Natural killer cell treated with Interleukin-12 subunit alpha and Interleukin-12 subunit beta and Interleukin-15 and Interleukin-18, amount 100 ng/mL, for 72 hours (primary cell): ENCODE measurements at regions not wholly inside any gene's neighbourhood (a gene's known extent, or its start where the extent isn't known, plus 50 kb on each side); places are given as distances from the start of the nearest gene placed in this dataset.

Experiments used
- ATAC-seq, 2 donors: fragments of 150-1000 bp; cut with Tn5 transposase in 1 of 2; sonication (Bioruptor Pico), chemical (Tn5 transposase) in 1 of 2; 2 replicates each; pipeline ENCODE4 v1.10.0; 2021
- DNase-seq: peaks from one replicate; pipeline ENCODE4 v3.0.0; 2022; ENCODE audit warnings: low spot score
- H3K27ac Mint-ChIP-seq, 2 donors: 1 replicate in 1 of 2; 2 replicates in 1 of 2; pipeline ENCODE4 v1.8.0; 2022; ENCODE audit warnings: mixed read lengths in 2 of 2, mild to moderate bottlenecking in 1 of 2, moderate library complexity in 1 of 2
- H3K27me3 Mint-ChIP-seq, 2 donors: 1 replicate in 1 of 2; 2 replicates in 1 of 2; pipeline ENCODE4 v1.8.0; 2022; ENCODE audit warnings: mixed read lengths in 2 of 2
- H3K36me3 Mint-ChIP-seq: one replicate; pipeline ENCODE4 v1.8.0; 2022; ENCODE audit warnings: mixed read lengths
- H3K4me1 Mint-ChIP-seq, 2 donors: 1 replicate in 1 of 2; 2 replicates in 1 of 2; pipeline ENCODE4 v1.8.0; 2022; ENCODE audit warnings: low read depth in 2 of 2, mixed read lengths in 2 of 2, mild to moderate bottlenecking in 1 of 2
- H3K4me3 Mint-ChIP-seq: one replicate; pipeline ENCODE4 v1.8.0; 2022; ENCODE audit warnings: mixed read lengths
- H3K9me3 Mint-ChIP-seq: 2 replicates; pipeline ENCODE4 v1.8.0; 2022; ENCODE audit warnings: mixed read lengths

DNA sequence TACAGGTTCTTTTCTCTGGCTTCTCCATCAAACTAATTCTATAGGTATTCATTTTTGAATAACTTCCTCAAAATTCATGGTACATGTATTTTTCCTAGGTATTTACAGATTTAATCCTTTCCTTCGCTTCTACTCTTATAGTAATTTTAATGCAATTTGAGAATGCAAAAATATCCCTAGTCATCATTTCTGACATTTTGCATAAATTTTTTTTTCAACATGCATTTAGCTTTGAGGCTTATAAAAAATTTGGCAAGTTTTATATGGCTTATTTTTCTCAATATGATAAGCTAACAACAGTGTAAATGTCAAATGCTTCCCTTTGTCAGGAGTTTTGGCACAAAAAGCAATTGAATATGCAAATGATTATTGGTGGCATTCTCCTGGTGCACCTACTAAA, 872.6 kb downstream of the FLRT2 start:
- H3K4me3 Mint-ChIP-seq = no peak overlapping the region
- H3K36me3 Mint-ChIP-seq = no peaks in the 10 kb centered on the region
- DNase-seq (no peak), ATAC-seq (no peak)
- H3K4me1 Mint-ChIP-seq = no peaks in the 10 kb centered on the region
- H3K27me3 Mint-ChIP-seq = no peaks in the 10 kb centered on the region
- H3K27ac Mint-ChIP-seq = no peak overlapping the region
- H3K9me3 Mint-ChIP-seq = peaks cover 3% of the 10 kb centered on the region

DNA sequence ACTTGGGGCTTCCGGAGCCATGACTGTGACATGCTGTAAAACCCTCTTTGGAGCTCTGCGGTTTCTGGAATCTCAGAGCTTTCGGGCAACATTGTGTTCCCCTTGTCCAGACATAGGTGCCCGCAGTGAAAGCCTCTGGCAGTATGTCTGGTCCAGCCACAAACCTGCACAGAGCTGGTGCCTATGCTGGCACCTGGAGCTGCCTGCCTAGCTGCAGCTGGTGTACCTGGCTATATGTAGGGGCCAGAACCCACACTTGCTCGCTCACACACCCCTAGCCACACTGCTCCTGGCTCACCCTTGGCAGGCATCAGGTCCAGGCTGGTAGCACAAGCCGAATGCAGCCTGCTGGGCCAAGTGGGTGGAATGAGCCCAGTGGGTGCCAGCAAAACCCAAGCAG, 861.1 kb downstream of the FLRT2 start:
- no peak for ATAC-seq
- Mint-ChIP-seq H3K4me3 (no peak overlapping the region), H3K4me1 (no peaks in the 10 kb centered on the region)

DNA sequence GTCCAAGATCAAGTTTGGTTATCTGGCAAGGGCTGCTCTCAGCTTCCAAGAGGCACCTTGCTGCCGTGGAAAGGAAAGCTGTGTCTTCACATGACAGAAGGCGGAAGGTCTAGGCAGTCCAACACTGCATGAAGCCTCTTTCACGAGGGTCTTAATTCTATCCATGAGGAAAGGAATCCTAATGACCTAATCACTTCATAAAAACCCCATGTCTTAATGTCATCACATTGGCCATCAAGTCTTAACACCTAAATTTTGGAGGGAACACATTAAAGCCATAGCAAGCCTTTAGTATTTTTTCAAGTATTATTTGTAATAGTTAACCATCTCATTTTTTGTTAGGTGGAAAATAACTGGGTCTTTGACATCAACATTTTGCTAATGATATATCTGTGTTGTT, 858.3 kb downstream of the FLRT2 start:
- H3K9me3 Mint-ChIP-seq = no peaks in the 10 kb centered on the region
- H3K4me1 Mint-ChIP-seq = no peaks in the 10 kb centered on the region
- no peaks in the 10 kb centered on the region for H3K27me3 Mint-ChIP-seq
- no peak overlapping the region for H3K4me3 Mint-ChIP-seq
- H3K36me3 Mint-ChIP-seq = no peaks in the 10 kb centered on the region
- no peak overlapping the region for H3K27ac Mint-ChIP-seq
- DNase-seq (no peak), ATAC-seq (no peak)

More for the DNA sequence above, 861.1 kb downstream of the FLRT2 start:
- Mint-ChIP-seq H3K27ac (no peak overlapping the region), H3K27me3 (no peaks in the 10 kb centered on the region), H3K9me3 (no peaks in the 10 kb centered on the region), H3K36me3 (no peaks in the 10 kb centered on the region)
- no peak for DNase-seq

DNA sequence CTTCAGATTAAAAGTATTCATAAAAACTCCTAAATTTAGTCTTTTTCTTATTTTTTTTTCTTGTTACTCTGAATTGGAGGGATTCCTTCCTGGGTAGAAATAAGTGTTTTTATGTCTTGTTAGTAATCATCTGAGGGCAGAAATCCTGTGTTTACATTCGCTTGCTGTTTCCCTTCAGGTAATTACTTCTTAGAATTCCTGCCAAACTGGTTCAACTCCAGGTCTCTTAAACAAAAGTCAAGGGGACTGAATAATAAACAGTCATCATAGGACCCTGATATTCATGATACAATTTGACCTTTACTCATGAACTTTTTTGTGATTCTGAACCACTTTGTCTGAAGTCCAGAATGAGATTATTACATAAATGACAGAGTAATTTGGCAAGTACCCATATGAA, 843.9 kb downstream of the FLRT2 start:
- ATAC-seq (no peak), DNase-seq (no peak)
- H3K27me3 Mint-ChIP-seq = no peaks in the 10 kb centered on the region
- H3K27ac Mint-ChIP-seq = no peak overlapping the region
- H3K4me3 Mint-ChIP-seq = no peak overlapping the region
- no peaks in the 10 kb centered on the region for H3K4me1 Mint-ChIP-seq
- H3K36me3 Mint-ChIP-seq = peaks cover 5% of the 10 kb centered on the region
- H3K9me3 Mint-ChIP-seq = peaks cover 15% of the 10 kb centered on the region

DNA sequence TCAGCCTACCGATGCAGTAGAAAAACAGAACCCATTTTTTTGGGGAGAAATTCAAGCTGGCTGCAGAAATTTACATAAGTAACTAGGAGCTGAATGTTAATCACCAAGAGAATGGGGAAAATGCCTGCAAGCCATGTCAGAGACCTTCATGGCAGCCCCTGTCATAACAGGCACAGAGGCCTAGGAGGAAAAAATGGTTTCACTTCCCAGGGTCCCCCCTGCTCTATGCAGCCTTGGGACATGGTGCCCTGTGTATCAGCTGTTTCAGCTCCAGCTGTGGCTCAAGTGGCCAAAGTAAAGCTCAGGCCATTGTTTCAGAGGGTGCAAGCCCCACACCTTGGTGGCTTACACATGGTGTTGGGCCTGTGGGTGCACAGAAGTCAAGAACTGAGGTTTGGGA, 842.5 kb downstream of the FLRT2 start:
- ATAC-seq = no peak
- H3K9me3 Mint-ChIP-seq = peaks cover 15% of the 10 kb centered on the region
- H3K4me3 Mint-ChIP-seq = no peak overlapping the region
- H3K27me3 Mint-ChIP-seq = no peaks in the 10 kb centered on the region
- no peaks in the 10 kb centered on the region for H3K4me1 Mint-ChIP-seq
- no peak overlapping the region for H3K27ac Mint-ChIP-seq
- no peak for DNase-seq
- H3K36me3 Mint-ChIP-seq = peaks cover 5% of the 10 kb centered on the region

DNA sequence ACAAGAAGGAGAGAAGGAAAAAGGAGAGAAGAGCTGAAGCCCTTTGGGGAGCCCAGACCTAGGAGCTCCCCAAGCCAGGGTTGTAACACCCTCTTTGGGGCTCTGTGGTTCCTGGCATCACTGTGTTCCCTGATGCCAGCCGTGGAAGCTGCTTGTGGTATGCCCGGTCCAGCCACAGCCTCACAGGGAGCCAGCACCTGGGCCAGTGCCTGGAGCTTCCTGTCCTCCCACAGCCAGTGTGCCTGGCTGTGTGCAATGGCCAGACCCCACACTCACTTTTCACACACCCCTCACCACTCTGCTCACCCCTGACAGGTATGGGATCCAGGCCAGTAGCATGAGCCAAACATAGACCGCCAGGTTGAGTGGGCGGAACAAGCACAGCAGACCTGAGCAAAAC, 834.7 kb downstream of the FLRT2 start:
- Mint-ChIP-seq H3K9me3 (peaks cover 2% of the 10 kb centered on the region), H3K4me3 (no peak overlapping the region), H3K36me3 (no peaks in the 10 kb centered on the region)

DNA sequence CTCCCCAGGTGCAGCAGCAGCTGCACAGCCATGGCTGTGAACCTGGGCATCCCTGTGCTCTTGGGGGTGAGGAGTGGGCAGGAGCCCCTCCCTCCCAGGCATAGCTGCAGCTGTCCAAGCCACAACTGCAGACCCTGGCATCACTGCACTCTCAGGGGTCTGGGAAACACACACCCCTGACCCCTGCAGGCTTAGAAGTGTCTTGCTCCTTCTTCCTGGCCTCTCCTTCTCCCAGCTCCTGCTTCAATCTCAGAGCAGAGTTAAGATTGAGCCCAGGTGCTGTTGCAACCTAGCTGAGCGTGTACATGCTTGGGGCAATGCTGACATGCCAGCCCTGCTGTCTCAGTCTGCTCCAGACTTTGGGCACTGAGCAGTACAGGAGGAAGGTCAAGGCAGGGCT, 833.6 kb downstream of the FLRT2 start:
- no peak overlapping the region for H3K27ac Mint-ChIP-seq
- peaks cover 2% of the 10 kb centered on the region for H3K9me3 Mint-ChIP-seq
- no peaks in the 10 kb centered on the region for H3K4me1 Mint-ChIP-seq
- no peaks in the 10 kb centered on the region for H3K27me3 Mint-ChIP-seq
- no peaks in the 10 kb centered on the region for H3K36me3 Mint-ChIP-seq
- peak in 1 of 2 donors; percentile 24 for ATAC-seq
- no peak for DNase-seq
- no peak overlapping the region for H3K4me3 Mint-ChIP-seq

More for the DNA sequence above, 834.7 kb downstream of the FLRT2 start:
- ATAC-seq (peak in 1 of 2 donors; percentile 20), DNase-seq (no peak)
- Mint-ChIP-seq H3K27me3 (no peaks in the 10 kb centered on the region), H3K4me1 (no peaks in the 10 kb centered on the region), H3K27ac (no peak overlapping the region)

DNA sequence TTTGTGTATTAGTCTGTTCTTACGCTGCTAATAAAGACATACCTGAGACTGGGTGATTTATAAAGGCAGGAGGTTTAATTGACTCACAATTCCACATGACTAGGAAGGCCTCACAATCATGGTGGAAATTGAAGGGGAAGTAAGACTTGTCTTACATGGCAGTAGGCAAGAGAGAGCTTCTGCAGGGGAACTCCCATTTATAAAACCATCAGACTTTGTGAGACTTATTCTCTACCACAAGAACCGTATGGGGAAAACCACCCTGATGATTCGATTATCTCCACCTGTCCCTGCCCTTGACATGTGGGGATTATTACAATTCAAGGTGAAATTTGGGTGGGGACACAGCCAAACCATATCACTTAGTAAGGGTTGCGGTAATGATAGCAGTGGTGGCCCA, 833.1 kb downstream of the FLRT2 start:
- Mint-ChIP-seq H3K9me3 (peaks cover 2% of the 10 kb centered on the region), H3K27me3 (no peaks in the 10 kb centered on the region), H3K36me3 (no peaks in the 10 kb centered on the region), H3K4me3 (no peak overlapping the region), H3K27ac (no peak overlapping the region), H3K4me1 (no peaks in the 10 kb centered on the region)
- ATAC-seq (no peak), DNase-seq (no peak)

DNA sequence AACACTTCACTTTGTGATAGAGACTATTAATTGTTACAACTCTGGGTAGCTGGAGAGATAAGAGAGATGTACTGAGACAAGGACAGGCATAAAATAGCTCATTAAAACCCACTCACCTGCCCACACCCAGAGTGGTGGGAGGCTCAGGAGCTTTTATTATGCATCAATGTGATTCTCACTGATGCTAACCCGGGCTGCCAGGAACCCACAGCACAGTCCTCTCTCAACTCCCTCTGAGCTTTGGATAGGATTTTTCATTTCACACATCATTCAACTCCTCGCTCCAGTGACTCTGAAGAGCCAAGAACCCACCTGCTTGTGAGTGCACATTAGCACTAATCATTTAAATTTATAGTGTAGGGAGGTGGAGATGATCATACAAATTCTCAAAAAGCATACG, 827.9 kb downstream of the FLRT2 start:
- ATAC-seq (no peak), DNase-seq (no peak)
- Mint-ChIP-seq H3K36me3 (no peaks in the 10 kb centered on the region), H3K4me1 (peaks cover 0 to 3% of the 10 kb centered on the region in 2 donors), H3K27me3 (peaks cover 0 to 3% of the 10 kb centered on the region in 2 donors), H3K9me3 (no peaks in the 10 kb centered on the region), H3K27ac (no peak overlapping the region), H3K4me3 (no peak overlapping the region)

DNA sequence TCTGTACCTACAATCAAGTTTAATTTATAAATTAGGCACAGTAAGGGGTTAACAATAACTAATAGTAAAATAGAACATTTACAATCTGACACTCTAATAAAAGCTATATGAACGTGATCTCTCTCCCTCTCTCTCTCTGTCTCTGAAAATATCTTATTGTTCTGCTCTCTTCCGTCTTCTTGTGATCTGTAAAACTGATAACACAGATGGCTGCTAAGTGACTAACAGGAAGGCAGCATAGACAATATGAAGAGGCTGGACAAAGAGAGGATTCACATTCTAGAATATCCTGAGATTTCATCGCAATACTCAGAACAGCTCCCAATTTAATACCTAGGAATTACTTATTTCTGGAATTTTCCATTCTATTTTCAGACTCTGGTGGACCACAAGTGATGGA, 827.2 kb downstream of the FLRT2 start:
- Mint-ChIP-seq H3K36me3 (no peaks in the 10 kb centered on the region), H3K4me1 (peaks cover 0 to 3% of the 10 kb centered on the region in 2 donors), H3K27ac (no peak overlapping the region), H3K9me3 (no peaks in the 10 kb centered on the region), H3K27me3 (peaks cover 0 to 3% of the 10 kb centered on the region in 2 donors), H3K4me3 (no peak overlapping the region)
- ATAC-seq = no peak
- no peak for DNase-seq

DNA sequence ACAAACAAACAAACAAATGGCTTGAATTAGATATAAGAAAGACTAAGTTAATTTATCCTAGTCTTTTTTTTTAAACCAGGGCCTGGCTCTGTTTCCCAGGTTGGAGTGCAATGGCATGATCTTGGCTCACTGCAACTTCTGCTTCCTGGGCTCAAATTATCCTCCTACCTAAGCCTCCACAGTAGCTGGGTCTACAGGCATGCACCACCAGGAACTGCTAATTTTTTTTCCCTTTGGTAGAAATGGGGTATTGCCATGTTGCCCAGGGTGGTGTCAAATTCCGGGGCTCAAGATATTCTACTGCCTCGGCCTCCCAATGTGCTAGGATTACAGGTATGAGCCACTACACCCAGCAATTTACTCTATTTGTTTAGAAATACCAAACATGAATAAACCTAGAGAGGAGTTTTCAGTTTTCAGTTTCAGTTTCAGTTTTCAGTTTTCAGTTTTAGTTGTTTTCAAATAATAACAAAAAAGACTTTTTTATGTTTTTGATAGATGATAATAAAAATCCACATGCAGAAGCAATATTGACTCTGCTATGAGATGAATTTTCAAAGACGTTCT, 817.0 kb downstream of the FLRT2 start:
- no peak for DNase-seq
- Mint-ChIP-seq H3K27ac (peak overlapping the region in 1 of 2 donors; percentile 84), H3K9me3 (peaks cover 2% of the 10 kb centered on the region), H3K4me1 (peaks cover 7 to 10% of the 10 kb centered on the region in 2 donors), H3K27me3 (no peaks in the 10 kb centered on the region), H3K36me3 (no peaks in the 10 kb centered on the region), H3K4me3 (peak overlapping the region; percentile 26)
- peak in 1 of 2 donors; percentile 40 for ATAC-seq

DNA sequence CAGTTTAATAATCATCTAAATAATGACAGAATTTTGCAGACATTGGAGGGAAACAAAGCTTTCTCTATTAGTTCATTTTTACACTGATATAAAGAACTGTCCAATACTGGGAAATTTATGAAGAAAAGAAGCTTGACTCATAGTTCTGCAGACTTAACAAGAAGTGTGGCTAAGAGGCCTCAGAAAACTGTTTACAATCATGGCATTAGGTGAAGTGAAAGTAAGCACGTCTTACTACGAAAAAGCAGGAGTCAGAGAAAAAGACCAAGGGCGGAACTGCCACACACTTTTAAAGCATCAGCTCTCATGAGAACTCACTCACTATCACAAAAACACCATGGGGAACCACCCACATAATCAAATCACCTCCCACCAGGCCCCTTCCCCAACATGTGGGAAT, 804.4 kb downstream of the FLRT2 start:
- no peaks in the 10 kb centered on the region for H3K27me3 Mint-ChIP-seq
- H3K9me3 Mint-ChIP-seq = no peaks in the 10 kb centered on the region
- H3K4me3 Mint-ChIP-seq = no peak overlapping the region
- DNase-seq (no peak), ATAC-seq (no peak)
- no peaks in the 10 kb centered on the region for H3K4me1 Mint-ChIP-seq
- no peak overlapping the region for H3K27ac Mint-ChIP-seq
- no peaks in the 10 kb centered on the region for H3K36me3 Mint-ChIP-seq

DNA sequence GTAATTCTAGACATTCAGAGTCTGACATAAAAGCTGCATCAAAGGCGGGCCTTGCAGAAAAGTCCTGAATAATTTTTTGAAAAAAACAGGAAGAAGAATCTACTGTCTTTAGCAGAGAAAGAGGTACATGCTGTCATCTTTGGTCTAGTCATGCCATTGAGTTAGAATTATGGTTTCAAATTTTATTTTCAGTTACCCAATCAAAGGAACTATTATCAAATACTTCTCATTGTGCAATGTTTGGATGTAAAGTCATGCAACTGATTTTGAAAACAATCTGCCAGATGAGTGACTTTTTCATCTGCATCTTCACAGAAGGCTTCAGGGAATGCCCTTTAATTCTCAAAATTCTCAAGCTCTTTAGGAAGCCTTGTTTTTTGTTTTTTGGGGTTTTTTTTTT, 803.5 kb downstream of the FLRT2 start:
- Mint-ChIP-seq H3K36me3 (no peaks in the 10 kb centered on the region), H3K4me3 (no peak overlapping the region), H3K9me3 (no peaks in the 10 kb centered on the region), H3K4me1 (no peaks in the 10 kb centered on the region), H3K27ac (no peak overlapping the region), H3K27me3 (no peaks in the 10 kb centered on the region)
- DNase-seq (no peak), ATAC-seq (no peak)

DNA sequence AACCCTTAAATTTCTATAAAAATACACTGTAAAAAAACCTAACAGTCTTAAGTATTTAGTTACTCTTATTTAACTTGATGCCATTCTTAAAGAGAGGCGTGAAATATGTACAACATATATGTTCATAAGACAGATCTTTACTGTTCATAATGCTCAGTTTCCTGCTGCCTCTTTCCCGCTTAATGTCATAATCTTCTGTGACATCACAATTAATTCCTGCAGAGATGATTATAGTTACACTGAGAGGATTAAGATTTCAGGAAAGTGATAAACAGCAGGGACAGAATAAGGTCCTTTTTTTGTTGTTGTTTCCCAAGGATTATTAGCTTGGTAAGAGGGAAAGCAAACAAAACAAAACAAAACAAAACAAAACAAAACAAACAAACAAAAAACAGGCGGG, 801.4 kb downstream of the FLRT2 start:
- H3K27me3 Mint-ChIP-seq = peaks cover 0 to 2% of the 10 kb centered on the region in 2 donors
- ATAC-seq (no peak), DNase-seq (no peak)
- no peak overlapping the region for H3K27ac Mint-ChIP-seq
- no peaks in the 10 kb centered on the region for H3K9me3 Mint-ChIP-seq
- no peak overlapping the region for H3K4me3 Mint-ChIP-seq
- H3K4me1 Mint-ChIP-seq = no peaks in the 10 kb centered on the region
- no peaks in the 10 kb centered on the region for H3K36me3 Mint-ChIP-seq

DNA sequence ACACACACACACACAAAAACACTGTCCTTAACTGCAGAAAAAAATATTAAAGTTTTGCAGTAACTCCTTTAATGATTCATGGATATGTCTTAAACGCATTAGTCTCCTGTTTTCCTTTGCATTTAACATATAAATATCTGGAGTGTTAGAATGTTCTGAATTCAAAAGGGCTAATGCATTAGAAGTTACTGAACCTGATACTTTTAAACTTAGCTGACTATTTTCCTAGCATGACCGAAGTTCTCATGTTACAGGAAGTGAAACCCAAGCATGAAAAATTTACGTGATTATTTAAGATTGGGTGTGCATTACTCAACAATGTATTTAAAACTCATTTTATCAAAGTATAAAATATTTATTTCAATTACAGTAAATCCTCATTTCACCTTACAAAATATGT, 791.2 kb downstream of the FLRT2 start:
- no peaks in the 10 kb centered on the region for H3K27me3 Mint-ChIP-seq
- no peak overlapping the region for H3K4me3 Mint-ChIP-seq
- no peak for ATAC-seq
- DNase-seq = no peak
- no peaks in the 10 kb centered on the region for H3K9me3 Mint-ChIP-seq
- no peaks in the 10 kb centered on the region for H3K36me3 Mint-ChIP-seq
- no peaks in the 10 kb centered on the region for H3K4me1 Mint-ChIP-seq
- H3K27ac Mint-ChIP-seq = no peak overlapping the region
